Ascending aorta (tissue), 2 donors: ENCODE measurements at regions not wholly inside any gene's neighbourhood (a gene's known extent, or its start where the extent isn't known, plus 50 kb on each side); places are given as distances from the start of the nearest gene placed in this dataset.
"Not testable (repeated sequence)": the region's sequence is repeated elsewhere in the genome, so short reads cannot be mapped to it uniquely, and the experiment has no call there.

Experiments used
- DNase-seq, 2 donors: peaks; one replicate each; pipeline ENCODE4 v3.0.0-alpha.2; 2019; ENCODE audit warnings: low spot score in 2 of 2
- H3K27ac ChIP-seq, 2 donors: fragments of 200-600 bp; sonication (generic); one replicate each; pipeline ENCODE4 v1.5.1; 2016 to 2017; ENCODE audit warnings: mild to moderate bottlenecking in 1 of 2
- H3K27me3 ChIP-seq: fragments of 200-600 bp; sonication (generic); one replicate; pipeline ENCODE4 v1.5.1; 2017
- H3K36me3 ChIP-seq, 2 donors: fragments of 200-600 bp; sonication (generic); one replicate each; pipeline ENCODE4 v1.5.1; 2016
- H3K4me1 ChIP-seq, 2 donors: fragments of 200-600 bp; sonication (generic); one replicate each; pipeline ENCODE4 v1.5.1; 2016 to 2017; ENCODE audit warnings: mild to moderate bottlenecking in 1 of 2
- H3K4me3 ChIP-seq, 2 donors: fragments of 200-600 bp; sonication (generic); one replicate each; pipeline ENCODE4 v1.5.1; 2016 to 2017; ENCODE audit warnings: mild to moderate bottlenecking in 1 of 2
- H3K9me3 ChIP-seq, 2 donors: fragments of 200-600 bp; sonication (generic); one replicate each; pipeline ENCODE4 v1.5.1; 2016
- CTCF ChIP-seq, 3 experiments: fragments of 200-600 bp in 2 of 3; fragments of 450-650 bp in 1 of 3; sonication (generic) in 2 of 3; IDR thresholded peaks; one replicate each; pipeline ENCODE4 v1.5.1; 2016 to 2019; ENCODE audit warnings: antibody characterized with exemption in 3 of 3, mild to moderate bottlenecking in 1 of 3, moderate library complexity in 1 of 3
- intact Hi-C: fragments of 100-400 bp; cut with DNase I; formaldehyde crosslinking; loops from one replicate; pipeline ENCODE4 v1.15.1; 2023

GRCh38 chr11:122597511-122597910 is 58.0 kb upstream of the UBASH3B start:
- intact Hi-C loops: no loop called here
- TF ChIP-seq CTCF (IDR thresholded peaks at IDR 0.05): no peak
- no peaks in the 10 kb centered on the region for H3K4me1 ChIP-seq
- no peak for DNase-seq
- H3K27ac ChIP-seq: no peak overlapping the region
- no peaks in the 10 kb centered on the region for H3K9me3 ChIP-seq
- H3K36me3 ChIP-seq: no peaks in the 10 kb centered on the region
- H3K4me3 ChIP-seq: no peak overlapping the region
- no peaks in the 10 kb centered on the region for H3K27me3 ChIP-seq

GRCh38 chr11:122594986-122595645 is 60.4 kb upstream of the UBASH3B start:
- no peak for DNase-seq
- no peaks in the 10 kb centered on the region for H3K9me3 ChIP-seq
- no peaks in the 10 kb centered on the region for H3K4me1 ChIP-seq
- TF ChIP-seq CTCF (IDR thresholded peaks at IDR 0.05): no peak
- no peaks in the 10 kb centered on the region for H3K27me3 ChIP-seq
- intact Hi-C loops: no loop called here
- no peak overlapping the region for H3K27ac ChIP-seq
- no peak overlapping the region for H3K4me3 ChIP-seq
- H3K36me3 ChIP-seq: no peaks in the 10 kb centered on the region

GRCh38 chr11:122593473-122594420 is 61.8 kb upstream of the UBASH3B start:
- Histone ChIP-seq H3K36me3 (no peaks in the 10 kb centered on the region), H3K4me3 (no peak overlapping the region), H3K27me3 (no peaks in the 10 kb centered on the region), H3K27ac (no peak overlapping the region), H3K4me1 (no peaks in the 10 kb centered on the region), H3K9me3 (no peaks in the 10 kb centered on the region)
- intact Hi-C loops: no loop called here
- no peak for TF ChIP-seq CTCF (IDR thresholded peaks at IDR 0.05)
- DNase-seq: no peak

GRCh38 chr11:122592641-122593040 is 62.9 kb upstream of the UBASH3B start:
- Histone ChIP-seq H3K36me3 (no peaks in the 10 kb centered on the region), H3K27me3 (no peaks in the 10 kb centered on the region), H3K4me1 (no peaks in the 10 kb centered on the region), H3K4me3 (no peak overlapping the region), H3K9me3 (no peaks in the 10 kb centered on the region), H3K27ac (no peak overlapping the region)
- no peak for TF ChIP-seq CTCF (IDR thresholded peaks at IDR 0.05)
- intact Hi-C loops: no loop called here
- no peak for DNase-seq

GRCh38 chr11:122584670-122585069 is 70.9 kb upstream of the UBASH3B start:
- no peak for DNase-seq
- intact Hi-C loops: no loop called here
- TF ChIP-seq CTCF (IDR thresholded peaks at IDR 0.05): no peak
- H3K27ac ChIP-seq: no peak overlapping the region
- no peaks in the 10 kb centered on the region for H3K36me3 ChIP-seq
- no peaks in the 10 kb centered on the region for H3K4me1 ChIP-seq
- H3K4me3 ChIP-seq: no peak overlapping the region
- H3K27me3 ChIP-seq: no peaks in the 10 kb centered on the region
- H3K9me3 ChIP-seq: no peaks in the 10 kb centered on the region

- H3K4me3 ChIP-seq: not testable (repeated sequence)
- intact Hi-C loops: loop anchor here (1.0 to 2.0 kb wide), 2 partner anchors 201 to 275 kb away; no protein-coding TSS in a partner anchor
These were observed 75.5 kb upstream of the UBASH3B start for GRCh38 chr11:122580071-122580470.

More at GRCh38 chr11:122580071-122580470, 75.5 kb upstream of the UBASH3B start:
- H3K4me1 ChIP-seq, H3K27me3 ChIP-seq, H3K9me3 ChIP-seq, H3K27ac ChIP-seq, DNase-seq, H3K36me3 ChIP-seq: not testable (repeated sequence)
